Activated CD8-positive, alpha-beta T cell treated with anti-CD3 and anti-CD28 coated beads, Interleukin-2, amount 10 ng/mL, durations not matched to agents 7 days and 5 days (primary cell): ENCODE measurements at regions not wholly inside any gene's neighbourhood (a gene's known extent, or its start where the extent isn't known, plus 50 kb on each side); places are given as distances from the start of the nearest gene placed in this dataset.

ENCODE experiments used
- ATAC-seq: fragments of 150-1000 bp; cut with Tn5 transposase; one replicate; pipeline ENCODE4 v1.10.0; 2021; ENCODE audit warnings: moderate library complexity
- CTCF ChIA-PET: fragments of 350-600 bp; sonication (Branson Sonifier 250); formaldehyde crosslinking; loops from one replicate; lab custom pipeline; 2021; ENCODE audit warnings: antibody characterized with exemption; lab: Charles Lee
- POLR2A ChIA-PET: fragments of 350-600 bp; sonication (Branson Sonifier 250); formaldehyde crosslinking; loops from one replicate; lab custom pipeline; 2021; ENCODE audit warnings: antibody characterized with exemption; lab: Charles Lee
- DNase-seq: peaks from one replicate; pipeline ENCODE4 v3.0.0-alpha.2; 2020
- H3K27ac Mint-ChIP-seq: one replicate; pipeline ENCODE4 v1.8.0; 2021; ENCODE audit warnings: mild to moderate bottlenecking, mixed read lengths
- H3K27me3 Mint-ChIP-seq: one replicate; pipeline ENCODE4 v1.8.0; 2021; ENCODE audit warnings: low read depth, mixed read lengths
- H3K36me3 Mint-ChIP-seq: one replicate; pipeline ENCODE4 v1.8.0; 2021; ENCODE audit warnings: low read depth, mixed read lengths
- H3K4me1 Mint-ChIP-seq: one replicate; pipeline ENCODE4 v1.8.0; 2021; ENCODE audit warnings: low read depth, mixed read lengths
- H3K4me3 Mint-ChIP-seq: one replicate; pipeline ENCODE4 v1.8.0; 2021; ENCODE audit warnings: mild to moderate bottlenecking, mixed read lengths
- H3K9me3 Mint-ChIP-seq: one replicate; pipeline ENCODE4 v1.8.0; 2022; ENCODE audit warnings: mixed read lengths; ENCODE audit not compliant: insufficient read depth

DNA sequence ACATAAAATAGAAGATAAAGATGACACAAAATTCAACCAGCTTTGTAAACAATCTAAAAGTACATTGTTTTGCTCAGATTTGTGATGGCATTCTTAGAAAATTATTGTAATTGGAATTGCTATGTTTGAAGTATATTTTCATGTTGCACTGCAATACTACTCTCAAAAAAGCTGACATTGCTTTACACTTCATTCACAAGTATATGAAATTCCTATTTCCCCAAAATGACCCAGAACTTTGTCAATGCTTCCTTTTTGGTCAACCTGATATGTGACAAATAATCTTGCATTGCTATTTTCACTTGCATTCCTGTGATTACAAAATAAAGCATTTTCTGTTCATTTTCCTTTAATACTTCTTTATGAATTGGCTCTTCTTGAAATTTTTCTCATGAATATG lies 104.1 kb upstream of the BMP5 start:
- ATAC-seq (no peak), DNase-seq (no peak)
- no peak overlapping the region for H3K4me3 Mint-ChIP-seq
- ChIA-PET CTCF (no interaction called here), POLR2A (no interaction called here)
- no peaks in the 10 kb centered on the region for H3K36me3 Mint-ChIP-seq
- no peaks in the 10 kb centered on the region for H3K9me3 Mint-ChIP-seq
- no peaks in the 10 kb centered on the region for H3K27me3 Mint-ChIP-seq
- no peaks in the 10 kb centered on the region for H3K4me1 Mint-ChIP-seq
- no peak overlapping the region for H3K27ac Mint-ChIP-seq

DNA sequence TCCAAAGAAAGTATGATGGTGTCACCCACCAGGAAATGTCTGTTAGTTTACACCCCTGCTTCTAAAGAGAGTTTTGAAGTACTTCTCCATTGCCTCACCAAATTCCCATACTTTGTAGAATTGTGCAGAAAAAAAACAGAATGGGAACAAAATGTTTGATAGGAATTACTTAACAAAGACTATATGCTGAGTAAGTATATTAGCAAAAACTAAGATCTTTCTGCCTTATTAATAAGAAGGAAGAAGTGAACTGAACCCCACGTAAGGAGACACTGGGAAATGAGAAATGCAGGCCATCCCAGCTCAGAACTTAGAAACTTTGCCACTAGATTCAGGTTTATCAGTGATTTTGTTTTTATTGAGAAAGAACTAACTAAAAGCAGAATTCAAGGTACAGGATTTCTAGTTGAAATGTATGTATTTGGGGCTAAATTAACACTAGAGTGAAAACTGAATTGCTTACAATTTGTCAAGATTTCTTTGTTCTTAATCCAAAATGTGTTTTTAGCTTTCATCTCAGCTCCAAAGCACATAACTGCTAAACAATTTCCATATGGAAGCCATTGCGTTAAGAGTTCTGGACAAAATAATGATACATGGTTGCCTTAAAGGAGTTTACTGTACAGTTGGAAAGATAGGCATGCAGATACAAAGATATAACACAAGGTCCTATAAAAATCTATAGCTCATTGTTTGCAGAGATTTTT lies 102.7 kb upstream of the BMP5 start:
- Mint-ChIP-seq H3K27ac (no peak overlapping the region), H3K9me3 (no peaks in the 10 kb centered on the region), H3K4me3 (no peak overlapping the region), H3K27me3 (no peaks in the 10 kb centered on the region), H3K4me1 (no peaks in the 10 kb centered on the region), H3K36me3 (no peaks in the 10 kb centered on the region)
- CTCF ChIA-PET = no interaction called here
- DNase-seq (no peak), ATAC-seq (no peak)
- POLR2A ChIA-PET = no interaction called here

DNA sequence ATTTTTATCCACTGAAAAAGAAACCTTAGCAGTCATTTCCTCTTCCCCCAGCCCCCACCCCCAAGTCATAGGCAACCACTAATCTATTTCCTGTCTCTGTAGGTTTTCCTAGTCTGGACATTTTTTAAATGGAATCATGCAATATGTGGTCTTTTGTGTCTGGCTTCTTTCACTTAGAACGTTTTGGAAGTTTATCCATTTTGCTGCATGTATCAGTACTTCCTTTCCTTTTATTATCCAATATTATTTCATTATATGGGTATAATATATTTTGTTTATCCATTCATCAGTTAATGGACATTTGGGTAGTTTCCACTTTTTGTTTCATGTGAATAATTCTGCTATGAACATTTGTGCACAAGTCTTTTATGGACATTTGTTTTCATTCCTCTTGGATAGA lies 99.3 kb upstream of the BMP5 start:
- ChIA-PET POLR2A (no interaction called here), CTCF (no interaction called here)
- Mint-ChIP-seq H3K4me3 (no peak overlapping the region), H3K27me3 (no peaks in the 10 kb centered on the region), H3K27ac (no peak overlapping the region), H3K36me3 (no peaks in the 10 kb centered on the region), H3K4me1 (no peaks in the 10 kb centered on the region), H3K9me3 (no peaks in the 10 kb centered on the region)
- ATAC-seq = no peak
- no peak for DNase-seq

DNA sequence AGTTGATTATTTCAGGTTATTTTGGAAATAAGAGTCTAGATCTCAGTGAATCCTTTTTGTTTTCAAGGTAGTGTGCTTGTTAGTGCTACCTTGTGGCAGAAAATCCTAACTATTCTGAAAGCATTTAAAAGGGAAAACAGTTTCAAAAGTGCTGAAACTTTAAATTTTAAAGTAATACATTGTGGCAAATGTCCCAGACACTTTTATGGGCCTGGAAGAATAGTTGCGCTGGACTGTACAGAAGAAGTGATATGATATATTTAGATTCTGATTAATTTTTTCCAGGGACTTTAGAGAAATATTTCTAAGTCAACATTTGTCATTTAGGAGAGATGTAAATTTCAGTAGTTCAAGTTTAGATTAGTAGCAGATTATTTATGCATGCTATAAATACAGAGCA lies 96.7 kb upstream of the BMP5 start:
- POLR2A ChIA-PET = no interaction called here
- Mint-ChIP-seq H3K27me3 (no peaks in the 10 kb centered on the region), H3K27ac (no peak overlapping the region), H3K4me3 (no peak overlapping the region), H3K4me1 (no peaks in the 10 kb centered on the region), H3K36me3 (no peaks in the 10 kb centered on the region), H3K9me3 (no peaks in the 10 kb centered on the region)
- CTCF ChIA-PET = no interaction called here
- ATAC-seq (no peak), DNase-seq (no peak)

DNA sequence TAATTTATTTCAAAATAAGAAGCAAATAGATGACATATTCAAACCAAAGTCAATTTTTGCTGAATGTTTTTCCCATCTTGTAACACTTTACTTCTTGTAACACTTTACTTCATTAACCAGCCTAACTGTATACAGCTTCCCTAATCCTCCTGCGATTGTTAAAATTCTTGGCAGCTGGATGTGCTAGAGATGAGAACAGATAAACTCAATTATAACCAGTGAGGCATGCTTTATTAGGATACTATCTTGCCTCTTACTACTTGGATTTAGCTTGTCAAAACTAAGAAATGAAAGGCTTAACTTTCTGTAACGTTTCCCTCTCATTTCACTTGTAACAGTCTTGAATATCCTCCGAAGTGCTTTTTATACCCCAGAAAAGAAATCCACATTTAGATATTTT lies 94.1 kb upstream of the BMP5 start:
- no peak for ATAC-seq
- Mint-ChIP-seq H3K27ac (no peak overlapping the region), H3K4me1 (no peaks in the 10 kb centered on the region), H3K36me3 (no peaks in the 10 kb centered on the region), H3K27me3 (no peaks in the 10 kb centered on the region), H3K4me3 (no peak overlapping the region), H3K9me3 (no peaks in the 10 kb centered on the region)
- no peak for DNase-seq
- ChIA-PET POLR2A (no interaction called here), CTCF (no interaction called here)

DNA sequence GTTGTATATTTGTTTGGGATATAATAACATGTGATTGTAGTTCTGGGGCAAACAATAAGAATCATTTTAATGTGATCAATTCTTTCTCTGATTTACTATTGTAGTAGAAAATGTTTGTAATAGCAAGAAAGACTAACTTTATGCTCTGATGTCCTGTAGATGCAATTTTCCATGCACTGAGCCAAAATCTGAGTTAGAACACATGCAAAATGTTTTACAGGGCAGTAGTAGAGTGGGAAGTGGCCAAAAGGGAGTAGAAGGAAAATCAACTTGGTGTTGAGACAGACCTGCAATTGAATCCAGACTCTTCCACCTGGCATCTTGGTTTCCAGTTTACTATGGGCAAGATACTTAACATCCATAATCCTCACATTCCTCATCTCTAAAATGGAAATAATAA lies 93.5 kb upstream of the BMP5 start:
- DNase-seq = no peak
- Mint-ChIP-seq H3K4me1 (no peaks in the 10 kb centered on the region), H3K27ac (no peak overlapping the region), H3K4me3 (no peak overlapping the region), H3K36me3 (no peaks in the 10 kb centered on the region), H3K9me3 (no peaks in the 10 kb centered on the region), H3K27me3 (no peaks in the 10 kb centered on the region)
- CTCF ChIA-PET = no interaction called here
- ATAC-seq = no peak
- POLR2A ChIA-PET = no interaction called here

DNA sequence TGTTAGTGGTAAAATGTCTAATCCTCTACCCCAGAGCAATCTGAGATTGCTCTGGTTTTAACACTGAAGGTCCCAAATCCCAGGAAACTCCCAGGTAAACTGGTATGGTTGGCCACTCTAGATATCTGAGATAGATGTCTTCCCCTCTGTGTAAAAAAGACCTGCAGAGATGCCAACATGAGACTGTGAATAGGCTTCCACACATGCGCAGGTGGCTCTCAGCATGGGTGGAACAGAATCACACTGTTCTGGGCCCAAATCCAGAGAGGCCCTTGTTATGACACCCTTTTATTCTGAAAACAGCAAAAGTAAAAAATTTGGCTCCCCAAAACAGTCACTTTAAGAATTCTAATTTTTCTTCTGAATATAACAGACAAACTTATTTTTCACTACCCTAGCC lies 88.7 kb upstream of the BMP5 start:
- ChIA-PET POLR2A (no interaction called here), CTCF (no interaction called here)
- Mint-ChIP-seq H3K9me3 (no peaks in the 10 kb centered on the region), H3K27me3 (no peaks in the 10 kb centered on the region), H3K4me3 (no peak overlapping the region), H3K4me1 (no peaks in the 10 kb centered on the region), H3K36me3 (no peaks in the 10 kb centered on the region), H3K27ac (no peak overlapping the region)
- DNase-seq = no peak
- ATAC-seq = no peak

DNA sequence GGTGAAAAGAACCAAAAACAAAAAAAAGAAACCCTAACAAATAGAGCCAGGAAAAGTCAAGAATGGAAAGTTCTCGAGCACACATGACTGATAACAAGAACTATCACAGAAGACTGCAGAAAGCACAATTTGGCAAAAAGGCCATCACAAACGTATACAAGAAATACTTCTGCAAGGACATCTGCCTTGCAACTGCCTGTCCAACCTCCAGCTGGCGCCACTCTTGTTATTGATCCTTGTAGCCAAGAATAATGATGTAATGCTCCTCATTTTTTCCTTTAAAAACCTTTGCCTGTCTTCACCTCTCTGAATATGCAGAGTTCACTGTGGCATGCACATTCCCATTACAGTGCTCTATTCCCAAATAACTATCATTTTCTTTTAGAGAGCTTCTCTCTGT lies 87.9 kb upstream of the BMP5 start:
- H3K4me3 Mint-ChIP-seq = no peak overlapping the region
- H3K9me3 Mint-ChIP-seq = no peaks in the 10 kb centered on the region
- POLR2A ChIA-PET = no interaction called here
- H3K27me3 Mint-ChIP-seq = no peaks in the 10 kb centered on the region
- CTCF ChIA-PET = no interaction called here
- no peaks in the 10 kb centered on the region for H3K4me1 Mint-ChIP-seq
- ATAC-seq (no peak), DNase-seq (no peak)
- no peaks in the 10 kb centered on the region for H3K36me3 Mint-ChIP-seq
- no peak overlapping the region for H3K27ac Mint-ChIP-seq

DNA sequence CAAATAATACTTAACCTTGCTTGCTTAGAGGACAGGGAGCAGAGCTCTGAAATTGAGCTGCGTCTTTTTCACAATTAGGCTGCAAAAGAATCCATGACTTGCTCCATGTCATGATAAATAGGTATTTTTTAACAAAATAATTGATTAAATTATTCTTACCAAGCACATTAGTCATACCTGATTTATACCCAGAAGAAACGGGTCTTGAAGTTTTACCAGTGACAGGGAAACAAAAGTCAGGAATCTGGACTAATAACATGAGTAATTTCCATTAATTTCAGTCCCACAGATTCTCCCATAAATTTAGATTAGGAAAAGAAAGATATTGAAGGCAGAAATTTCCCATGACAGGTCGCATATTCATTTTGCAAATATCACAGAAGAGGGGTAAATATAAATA lies 85.0 kb upstream of the BMP5 start:
- ChIA-PET POLR2A (no interaction called here), CTCF (no interaction called here)
- Mint-ChIP-seq H3K36me3 (no peaks in the 10 kb centered on the region), H3K9me3 (no peaks in the 10 kb centered on the region), H3K4me1 (no peaks in the 10 kb centered on the region), H3K27ac (no peak overlapping the region), H3K27me3 (no peaks in the 10 kb centered on the region), H3K4me3 (no peak overlapping the region)
- no peak for DNase-seq
- ATAC-seq = no peak

DNA sequence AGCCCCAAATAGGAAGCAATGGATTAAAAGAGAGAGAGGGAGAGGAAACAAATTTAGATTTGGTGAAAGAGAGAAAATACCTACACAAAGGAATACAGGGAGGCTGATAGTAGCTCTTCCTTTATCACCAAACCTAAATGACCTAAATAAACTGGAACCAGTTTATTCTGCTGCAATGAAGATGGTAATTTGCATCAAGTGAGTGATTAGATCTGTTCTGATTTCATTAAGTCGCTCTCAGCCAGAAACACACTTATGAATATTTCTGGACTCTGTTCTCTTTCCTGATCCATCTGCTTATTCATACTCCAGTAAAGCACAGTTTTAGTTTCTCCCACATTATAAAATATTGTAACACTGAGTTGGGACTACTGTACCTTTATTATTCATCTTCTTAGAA lies 83.4 kb upstream of the BMP5 start:
- ChIA-PET POLR2A (no interaction called here), CTCF (no interaction called here)
- no peaks in the 10 kb centered on the region for H3K36me3 Mint-ChIP-seq
- no peaks in the 10 kb centered on the region for H3K4me1 Mint-ChIP-seq
- ATAC-seq = no peak
- H3K27me3 Mint-ChIP-seq = no peaks in the 10 kb centered on the region
- no peak overlapping the region for H3K27ac Mint-ChIP-seq
- no peaks in the 10 kb centered on the region for H3K9me3 Mint-ChIP-seq
- no peak overlapping the region for H3K4me3 Mint-ChIP-seq
- DNase-seq = no peak

DNA sequence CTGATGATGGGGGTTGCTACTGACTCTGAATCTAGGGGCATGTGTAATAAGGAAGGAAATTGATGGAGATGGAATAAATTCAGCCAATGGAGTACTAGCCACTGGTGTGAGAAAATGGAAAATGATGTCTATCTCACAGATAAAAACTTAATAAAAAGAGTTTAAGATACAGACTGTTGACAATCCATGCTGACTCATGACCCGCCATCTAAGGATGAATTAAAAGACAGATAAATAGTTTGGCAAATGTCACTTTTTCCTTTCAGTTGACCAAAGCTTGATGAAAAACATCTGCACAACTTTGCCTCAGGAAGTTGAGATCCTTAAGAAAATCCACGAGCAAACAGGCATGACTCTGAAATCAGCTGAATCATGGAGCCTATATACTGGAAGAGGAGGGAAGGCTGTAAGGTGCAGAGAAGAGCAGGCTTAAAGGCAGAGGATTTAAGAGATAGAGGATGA lies 82.6 kb upstream of the BMP5 start:
- ATAC-seq = no peak
- Mint-ChIP-seq H3K27ac (no peak overlapping the region), H3K4me3 (no peak overlapping the region), H3K27me3 (no peaks in the 10 kb centered on the region), H3K36me3 (no peaks in the 10 kb centered on the region), H3K9me3 (no peaks in the 10 kb centered on the region), H3K4me1 (no peaks in the 10 kb centered on the region)
- CTCF ChIA-PET = no interaction called here
- POLR2A ChIA-PET = no interaction called here
- no peak for DNase-seq

DNA sequence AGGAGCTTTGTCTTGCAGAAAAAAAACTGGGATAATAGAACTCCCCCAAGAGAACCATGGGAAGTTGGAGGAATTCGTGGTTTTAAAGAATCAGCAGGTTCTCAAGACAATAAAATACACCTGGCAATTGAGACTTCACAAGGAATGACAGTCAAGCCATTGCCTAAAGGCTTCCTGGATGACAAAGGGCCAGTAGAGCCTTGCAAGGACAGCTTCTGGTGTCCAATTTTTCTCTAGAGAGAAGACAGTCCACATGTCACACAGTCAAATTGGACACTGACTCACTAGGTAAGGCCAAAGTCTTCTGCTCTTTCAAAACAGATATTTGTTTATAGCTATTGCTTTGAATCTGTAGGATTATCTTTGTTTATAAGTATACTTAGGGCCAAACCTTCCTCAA lies 80.3 kb upstream of the BMP5 start:
- Mint-ChIP-seq H3K9me3 (no peaks in the 10 kb centered on the region), H3K27ac (no peak overlapping the region), H3K4me1 (no peaks in the 10 kb centered on the region), H3K27me3 (no peaks in the 10 kb centered on the region), H3K4me3 (no peak overlapping the region), H3K36me3 (no peaks in the 10 kb centered on the region)
- POLR2A ChIA-PET = no interaction called here
- CTCF ChIA-PET = no interaction called here
- ATAC-seq (no peak), DNase-seq (no peak)

DNA sequence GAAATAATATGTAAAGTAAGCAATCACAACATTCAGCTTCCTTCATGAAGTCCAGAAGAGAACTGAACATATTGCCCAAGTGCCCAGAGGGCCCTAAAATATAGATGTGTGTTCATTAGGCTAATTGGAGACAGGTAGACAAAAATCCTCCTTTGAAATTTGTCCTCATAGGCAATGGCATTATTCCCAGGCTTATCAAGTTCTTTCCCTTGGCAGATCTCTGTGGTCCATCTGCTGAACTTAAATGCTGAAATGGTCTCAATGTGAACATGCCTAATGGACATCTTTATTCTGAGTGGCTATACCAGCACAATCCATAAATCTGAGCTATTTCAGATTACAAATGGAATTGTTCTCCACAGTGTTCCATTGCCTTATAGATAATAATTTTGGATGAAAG lies 79.0 kb upstream of the BMP5 start:
- Mint-ChIP-seq H3K27me3 (no peaks in the 10 kb centered on the region), H3K9me3 (no peaks in the 10 kb centered on the region), H3K4me1 (no peaks in the 10 kb centered on the region), H3K4me3 (no peak overlapping the region), H3K36me3 (no peaks in the 10 kb centered on the region), H3K27ac (no peak overlapping the region)
- POLR2A ChIA-PET = no interaction called here
- ATAC-seq = no peak
- DNase-seq = no peak
- CTCF ChIA-PET = no interaction called here
